ENCODE measurements at regions not wholly inside any gene's neighbourhood (a gene's known extent, or its start where the extent isn't known, plus 50 kb on each side); places are given as distances from the start of the nearest gene placed in this dataset.
A peak's percentile ranks its signal among the peaks of the same experiment; 100 is the strongest.

- no peak for DNase-seq (ENCODE audit: low spot score)
These were observed 87.6 kb upstream of the ANKRD55 start for GRCh38 chr5:56320686-56321085.

- no peak for DNase-seq (ENCODE audit: low spot score)
These were observed 86.5 kb upstream of the ANKRD55 start for GRCh38 chr5:56319526-56320181.

- no peak for DNase-seq (ENCODE audit: low spot score)
These were observed 84.9 kb upstream of the ANKRD55 start for GRCh38 chr5:56317923-56318561.

GRCh38 chr5:56316299-56316994 is 83.3 kb upstream of the ANKRD55 start:
- no peak for DNase-seq (ENCODE audit: low spot score)

GRCh38 chr5:56314529-56314928 is 81.4 kb upstream of the ANKRD55 start:
- DNase-seq (ENCODE audit: low spot score) = peak; percentile 63

GRCh38 chr5:56313596-56313995 is 80.5 kb upstream of the ANKRD55 start:
- no peak for DNase-seq (ENCODE audit: low spot score)

- no peak for DNase-seq (ENCODE audit: low spot score)
These were observed 79.9 kb upstream of the ANKRD55 start for GRCh38 chr5:56313004-56313531.

- DNase-seq (ENCODE audit: low spot score) = no peak
These were observed 78.3 kb upstream of the ANKRD55 start for GRCh38 chr5:56311306-56311905.

GRCh38 chr5:56310711-56311204 is 77.6 kb upstream of the ANKRD55 start:
- DNase-seq (ENCODE audit: low spot score) = no peak

- no peak for DNase-seq (ENCODE audit: low spot score)
These were observed 76.2 kb upstream of the ANKRD55 start for GRCh38 chr5:56309262-56309826.

- no peak for DNase-seq (ENCODE audit: low spot score)
These were observed 74.7 kb upstream of the ANKRD55 start for GRCh38 chr5:56307714-56308333.

GRCh38 chr5:56306433-56307150 is 73.5 kb upstream of the ANKRD55 start:
- no peak for DNase-seq (ENCODE audit: low spot score)

GRCh38 chr5:56305001-56305950 is 72.1 kb upstream of the ANKRD55 start:
- DNase-seq (ENCODE audit: low spot score) = no peak

GRCh38 chr5:56303511-56303910 is 70.4 kb upstream of the ANKRD55 start:
- no peak for DNase-seq (ENCODE audit: low spot score)

GRCh38 chr5:56302027-56302426 is 68.9 kb upstream of the ANKRD55 start:
- DNase-seq (ENCODE audit: low spot score) = no peak

- no peak for DNase-seq (ENCODE audit: low spot score)
These were observed 67.9 kb upstream of the ANKRD55 start for GRCh38 chr5:56301069-56301468.

- DNase-seq (ENCODE audit: low spot score) = no peak
These were observed 66.1 kb upstream of the ANKRD55 start for GRCh38 chr5:56299212-56299611.

- DNase-seq (ENCODE audit: low spot score) = no peak
These were observed 65.4 kb upstream of the ANKRD55 start for GRCh38 chr5:56298336-56299090.

GRCh38 chr5:56297851-56298250 is 64.7 kb upstream of the ANKRD55 start:
- DNase-seq (ENCODE audit: low spot score) = no peak

Measured in CD4-positive, alpha-beta T cell treated with Interleukin-15 for 4 hours (primary cell).